Body of pancreas (tissue), 4 donors: ENCODE measurements at regions not wholly inside any gene's neighbourhood (a gene's known extent, or its start where the extent isn't known, plus 50 kb on each side); places are given as distances from the start of the nearest gene placed in this dataset.

ENCODE experiments used
- ATAC-seq: fragments of 150-250 bp; one replicate; pipeline ENCODE4 v1.9.1; 2016
- DNase-seq, 4 donors: peaks; one replicate each; pipeline ENCODE4 v3.0.0-alpha.2; 2019
- H3K27ac ChIP-seq, 4 donors: fragments of 200-600 bp; sonication (generic); 1 replicate in 3 of 4; 2 replicates in 1 of 4; pipeline versions ENCODE4 v1.5.1 to v1.6.1; 2016 to 2019; ENCODE audit warnings: mild to moderate bottlenecking in 1 of 4, mixed read lengths in 1 of 4, moderate library complexity in 1 of 4
- H3K27me3 ChIP-seq, 2 donors: fragments of 200-600 bp; sonication (generic); one replicate each; pipeline ENCODE4 v1.6.0; 2016; ENCODE audit warnings: mild to moderate bottlenecking in 1 of 2
- H3K36me3 ChIP-seq, 2 donors: fragments of 200-600 bp; sonication (generic); replicated peaks in 1 of 2; 2 replicates each; pipeline ENCODE4 v1.5.1; 2016; ENCODE audit warnings: low read depth in 2 of 2; ENCODE audit not compliant: insufficient read depth in 1 of 2
- H3K4me1 ChIP-seq: fragments of 200-600 bp; sonication (generic); one replicate; pipeline ENCODE4 v1.6.0; 2016
- H3K4me3 ChIP-seq, 2 donors: fragments of 200-600 bp; sonication (generic); 1 replicate in 1 of 2; 2 replicates in 1 of 2; pipeline ENCODE4 v1.5.1; 2016 to 2019
- H3K9me3 ChIP-seq, 3 donors: fragments of 200-600 bp; sonication (generic); 1 replicate in 2 of 3; 2 replicates in 1 of 3; pipeline ENCODE4 v1.5.1; 2016
- POLR2A ChIP-seq, 3 donors: fragments of 450-650 bp; IDR thresholded peaks; one replicate each; pipeline ENCODE4 v1.6.1; 2016; ENCODE audit warnings: antibody characterized with exemption in 3 of 3, mild to moderate bottlenecking in 2 of 3
- WGBS, 2 donors: methylation state at CpG; one replicate each; pipeline ENCODE4 v1.1.5; 2017; 5-methylcytosine and 5-hydroxymethylcytosine counted together
- intact Hi-C: fragments of 100-400 bp; cut with DNase I; formaldehyde crosslinking; loops from one replicate; pipeline ENCODE4 v1.15.1; 2023
- TF ChIP-seq, protein P1 (sequence below), 7 experiments: fragments of 450-650 bp in 4 of 7; fragments of 200-600 bp in 3 of 7; sonication (generic) in 3 of 7; IDR thresholded peaks; one replicate each; pipeline ENCODE4 v1.5.1; 2016 to 2019; ENCODE audit warnings: antibody characterized with exemption in 7 of 7

- no peak for DNase-seq
- Histone ChIP-seq H3K36me3 (no peaks in the 10 kb centered on the region), H3K4me1 (no peaks in the 10 kb centered on the region), H3K4me3 (no peak overlapping the region), H3K27ac (no peak overlapping the region), H3K9me3 (no peaks in the 10 kb centered on the region), H3K27me3 (no peaks in the 10 kb centered on the region)
- 66 to 79% methylated on average over 3 of the region's 3 CpGs for WGBS, 2 donors
- TF ChIP-seq, protein P1, sequence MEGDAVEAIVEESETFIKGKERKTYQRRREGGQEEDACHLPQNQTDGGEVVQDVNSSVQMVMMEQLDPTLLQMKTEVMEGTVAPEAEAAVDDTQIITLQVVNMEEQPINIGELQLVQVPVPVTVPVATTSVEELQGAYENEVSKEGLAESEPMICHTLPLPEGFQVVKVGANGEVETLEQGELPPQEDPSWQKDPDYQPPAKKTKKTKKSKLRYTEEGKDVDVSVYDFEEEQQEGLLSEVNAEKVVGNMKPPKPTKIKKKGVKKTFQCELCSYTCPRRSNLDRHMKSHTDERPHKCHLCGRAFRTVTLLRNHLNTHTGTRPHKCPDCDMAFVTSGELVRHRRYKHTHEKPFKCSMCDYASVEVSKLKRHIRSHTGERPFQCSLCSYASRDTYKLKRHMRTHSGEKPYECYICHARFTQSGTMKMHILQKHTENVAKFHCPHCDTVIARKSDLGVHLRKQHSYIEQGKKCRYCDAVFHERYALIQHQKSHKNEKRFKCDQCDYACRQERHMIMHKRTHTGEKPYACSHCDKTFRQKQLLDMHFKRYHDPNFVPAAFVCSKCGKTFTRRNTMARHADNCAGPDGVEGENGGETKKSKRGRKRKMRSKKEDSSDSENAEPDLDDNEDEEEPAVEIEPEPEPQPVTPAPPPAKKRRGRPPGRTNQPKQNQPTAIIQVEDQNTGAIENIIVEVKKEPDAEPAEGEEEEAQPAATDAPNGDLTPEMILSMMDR (IDR thresholded peaks at IDR 0.05) = no peak
- TF ChIP-seq POLR2A (IDR thresholded peaks at IDR 0.05) = no peak
- ATAC-seq = no peak
- intact Hi-C loops = no loop called here
Measured at GRCh38 chrX:129019412-129019811, 503.9 kb downstream of the SMARCA1 start.

DNA sequence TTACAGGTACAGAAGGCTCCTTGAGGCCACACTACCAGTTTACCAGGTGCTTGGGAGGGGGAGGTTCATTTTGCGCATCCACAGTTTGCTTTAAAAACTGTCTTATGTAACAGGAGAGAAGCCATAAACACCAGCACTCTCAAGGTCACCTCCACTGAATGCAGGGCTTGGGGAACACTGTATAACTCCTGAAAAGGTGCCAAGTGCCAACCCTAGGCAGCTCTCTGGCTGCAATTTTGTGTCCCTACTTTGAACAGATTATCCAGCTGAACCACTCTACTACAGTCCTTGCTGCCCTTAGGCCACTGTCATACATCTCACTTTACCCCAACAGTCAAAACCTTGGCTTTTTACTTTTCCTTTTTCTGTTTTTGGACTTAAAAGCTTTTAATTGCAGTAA is 507.9 kb downstream of the SMARCA1 start:
- intact Hi-C loops = no loop called here
- DNase-seq = no peak
- TF ChIP-seq, protein P1 (IDR thresholded peaks at IDR 0.05) = no peak
- no peak for TF ChIP-seq POLR2A (IDR thresholded peaks at IDR 0.05)
- Histone ChIP-seq H3K9me3 (no peaks in the 10 kb centered on the region), H3K27ac (no peak overlapping the region), H3K4me1 (no peaks in the 10 kb centered on the region), H3K27me3 (no peaks in the 10 kb centered on the region), H3K36me3 (no peaks in the 10 kb centered on the region), H3K4me3 (no peak overlapping the region)
- WGBS, 2 donors = 63% methylated on average over 1 of the region's 1 CpG; no CpG with 5 or more reads in 1 of the 2 donors
- no peak for ATAC-seq

GRCh38 chrX:129013574-129013973 is 509.7 kb downstream of the SMARCA1 start:
- intact Hi-C loops = no loop called here
- H3K36me3 ChIP-seq = no peaks in the 10 kb centered on the region
- no peaks in the 10 kb centered on the region for H3K27me3 ChIP-seq
- no peak overlapping the region for H3K4me3 ChIP-seq
- no peak for TF ChIP-seq POLR2A (IDR thresholded peaks at IDR 0.05)
- TF ChIP-seq, protein P1 (IDR thresholded peaks at IDR 0.05) = no peak
- no peak overlapping the region for H3K27ac ChIP-seq
- H3K4me1 ChIP-seq = no peaks in the 10 kb centered on the region
- no peak for ATAC-seq
- H3K9me3 ChIP-seq = no peaks in the 10 kb centered on the region
- no peak for DNase-seq
- 44 to 67% methylated on average over 3 of the region's 3 CpGs for WGBS, 2 donors

GRCh38 chrX:129007631-129008030 is 515.7 kb downstream of the SMARCA1 start:
- no peaks in the 10 kb centered on the region for H3K36me3 ChIP-seq
- no peak overlapping the region for H3K27ac ChIP-seq
- ATAC-seq (no peak), DNase-seq (no peak)
- no peak overlapping the region for H3K4me3 ChIP-seq
- no peaks in the 10 kb centered on the region for H3K27me3 ChIP-seq
- intact Hi-C loops = no loop called here
- no peak for TF ChIP-seq POLR2A (IDR thresholded peaks at IDR 0.05)
- TF ChIP-seq, protein P1 (IDR thresholded peaks at IDR 0.05) = no peak
- H3K9me3 ChIP-seq = no peaks in the 10 kb centered on the region
- no peaks in the 10 kb centered on the region for H3K4me1 ChIP-seq
- WGBS, 2 donors = 28 to 38% methylated on average over 3 of the region's 3 CpGs

- Histone ChIP-seq H3K4me3 (no peak overlapping the region), H3K27me3 (no peaks in the 10 kb centered on the region), H3K9me3 (no peaks in the 10 kb centered on the region), H3K27ac (no peak overlapping the region), H3K36me3 (no peaks in the 10 kb centered on the region), H3K4me1 (no peaks in the 10 kb centered on the region)
- WGBS, 2 donors = 45 to 59% methylated on average over 3 to 5 of the region's 5 CpGs
- TF ChIP-seq POLR2A (IDR thresholded peaks at IDR 0.05) = no peak
- TF ChIP-seq, protein P1 (IDR thresholded peaks at IDR 0.05) = no peak
- no peak for DNase-seq
- intact Hi-C loops = no loop called here
- ATAC-seq = no peak
Measured at GRCh38 chrX:129006491-129006890, 516.8 kb downstream of the SMARCA1 start.
